GM23338 (cell line): ENCODE measurements at regions not wholly inside any gene's neighbourhood (a gene's known extent, or its start where the extent isn't known, plus 50 kb on each side); places are given as distances from the start of the nearest gene placed in this dataset.

Experiments used
- CREB1 ChIP-seq: fragments of 250-450 bp; sonication (Bioruptor Pico); IDR thresholded peaks from 2 replicates; pipeline ENCODE4 v1.5.0; 2020; ENCODE audit warnings: low read depth, mild to moderate bottlenecking, moderate library complexity
- CTCF ChIP-seq, 2 experiments: fragments of 200-600 bp in 1 of 2; sonication (generic) in 1 of 2; conservative IDR thresholded peaks; 2 replicates each; pipeline versions ENCODE4 v1.5.1 to v1.6.1; 2016 to 2017; ENCODE audit warnings: antibody characterized with exemption in 2 of 2, low read depth in 2 of 2, mild to moderate bottlenecking in 2 of 2, moderate library complexity in 1 of 2
- EZH2phosphoT487 ChIP-seq: fragments of 200-600 bp; sonication (generic); IDR thresholded peaks from one replicate; pipeline ENCODE4 v1.8.1; 2018; ENCODE audit warnings: antibody characterized with exemption; ENCODE audit not compliant: unreplicated experiment
- POLR2AphosphoS5 ChIP-seq: IDR thresholded peaks from 2 replicates; pipeline ENCODE4 v1.6.1; 2016; ENCODE audit warnings: antibody characterized with exemption, low read depth
- REST ChIP-seq: IDR thresholded peaks from one replicate; pipeline ENCODE4 v1.6.1; 2018; ENCODE audit warnings: antibody characterized with exemption; ENCODE audit not compliant: unreplicated experiment

- TF ChIP-seq POLR2AphosphoS5: no peak
- no peak for TF ChIP-seq CTCF (conservative IDR thresholded peaks at IDR 0.05; ENCODE audit: low read depth in 2 of 2)
- TF ChIP-seq EZH2phosphoT487: no peak
- TF ChIP-seq REST: no peak
- TF ChIP-seq CREB1 (CRISPR knock-in tag): no peak
These were observed 82.8 kb downstream of the TFAP2A start for GRCh38 chr6:10332111-10332510.
